HEK293 (cell line): ENCODE measurements at regions not wholly inside any gene's neighbourhood (a gene's known extent, or its start where the extent isn't known, plus 50 kb on each side); places are given as distances from the start of the nearest gene placed in this dataset.

Experiments
- ATF2 ChIP-seq: fragments of 450-650 bp; formaldehyde crosslinking; IDR thresholded peaks from 2 replicates; pipeline ENCODE4 v1.5.1; 2016; ENCODE audit warnings: missing biosample characterization, missing genetic modification characterization, low read depth
- CTCF ChIP-seq: fragments of 450-650 bp; formaldehyde crosslinking; IDR thresholded peaks from 2 replicates; pipeline ENCODE4 v1.5.1; 2016; ENCODE audit warnings: missing biosample characterization, missing genetic modification characterization
- EGR2 ChIP-seq: fragments of 450-650 bp; formaldehyde crosslinking; IDR thresholded peaks from 2 replicates; pipeline ENCODE4 v1.5.1; 2016; ENCODE audit warnings: low read depth, missing biosample characterization, missing genetic modification characterization
- YY1 ChIP-seq: fragments of 450-650 bp; formaldehyde crosslinking; IDR thresholded peaks from 2 replicates; pipeline ENCODE4 v1.5.1; 2018; ENCODE audit warnings: missing biosample characterization, missing genetic modification characterization
- ZNF221 ChIP-seq: fragments of 450-650 bp; formaldehyde crosslinking; IDR thresholded peaks from 2 replicates; pipeline ENCODE4 v1.5.1; 2017; ENCODE audit warnings: missing biosample characterization, missing genetic modification characterization, borderline replicate concordance
- ZNF239 ChIP-seq: fragments of 450-650 bp; formaldehyde crosslinking; IDR thresholded peaks from 2 replicates; pipeline ENCODE4 v1.5.1; 2016; ENCODE audit warnings: missing biosample characterization, missing genetic modification characterization
- ZNF704 ChIP-seq: fragments of 450-650 bp; formaldehyde crosslinking; IDR thresholded peaks from 2 replicates; pipeline ENCODE4 v1.5.1; 2016; ENCODE audit warnings: missing biosample characterization, missing genetic modification characterization
- ZSCAN23 ChIP-seq: fragments of 450-650 bp; formaldehyde crosslinking; IDR thresholded peaks from 2 replicates; pipeline ENCODE4 v1.5.1; 2016; ENCODE audit warnings: missing biosample characterization, missing genetic modification characterization

GRCh38 chr1:171403393-171403792 lies 81.9 kb upstream of the PRRC2C start:
- TF ChIP-seq CTCF (tag by site-specific recombination) (no peak), ZSCAN23 (tag by site-specific recombination) (no peak), YY1 (no peak), ZNF221 (tag by site-specific recombination) (no peak), ATF2 (tag by site-specific recombination) (no peak), EGR2 (tag by site-specific recombination) (no peak), ZNF239 (no peak), ZNF704 (tag by site-specific recombination) (no peak)
